ENCODE measurements at regions not wholly inside any gene's neighbourhood (a gene's known extent, or its start where the extent isn't known, plus 50 kb on each side); places are given as distances from the start of the nearest gene placed in this dataset.
"Not testable (repeated sequence)": the region's sequence is repeated elsewhere in the genome, so short reads cannot be mapped to it uniquely, and the experiment has no call there.

- Mint-ChIP-seq H3K36me3 (no peaks in the 10 kb centered on the region), H3K9me3 (no peaks in the 10 kb centered on the region), H3K4me3 (no peak overlapping the region), H3K4me1 (no peaks in the 10 kb centered on the region), H3K27ac (no peak overlapping the region)
- DNase-seq (ENCODE audit: low spot score in 2 of 2) (no peak), ATAC-seq (no peak)
Measured at GRCh38 chr5:36462295-36463021, 143.9 kb upstream of the SLC1A3 start.

DNA sequence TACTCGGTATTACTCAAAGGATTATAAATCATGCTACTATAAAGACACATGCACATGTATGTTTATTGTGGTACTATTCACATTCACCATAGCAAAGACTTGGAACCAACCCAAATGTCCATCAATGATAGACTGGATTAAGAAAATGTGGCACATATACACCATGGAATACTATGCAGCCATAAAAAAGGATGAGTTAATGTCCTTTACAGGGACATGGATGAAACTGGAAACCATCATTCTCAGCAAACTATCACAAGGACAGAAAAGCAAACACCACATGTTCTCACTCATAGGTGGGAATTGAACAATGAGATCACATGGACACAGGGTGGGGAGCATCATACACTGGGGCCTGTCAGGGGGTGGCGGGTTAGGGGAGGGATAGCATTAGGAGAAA is 130.5 kb upstream of the SLC1A3 start:
- H3K36me3 Mint-ChIP-seq, ATAC-seq, H3K9me3 Mint-ChIP-seq: not testable (repeated sequence)

DNA sequence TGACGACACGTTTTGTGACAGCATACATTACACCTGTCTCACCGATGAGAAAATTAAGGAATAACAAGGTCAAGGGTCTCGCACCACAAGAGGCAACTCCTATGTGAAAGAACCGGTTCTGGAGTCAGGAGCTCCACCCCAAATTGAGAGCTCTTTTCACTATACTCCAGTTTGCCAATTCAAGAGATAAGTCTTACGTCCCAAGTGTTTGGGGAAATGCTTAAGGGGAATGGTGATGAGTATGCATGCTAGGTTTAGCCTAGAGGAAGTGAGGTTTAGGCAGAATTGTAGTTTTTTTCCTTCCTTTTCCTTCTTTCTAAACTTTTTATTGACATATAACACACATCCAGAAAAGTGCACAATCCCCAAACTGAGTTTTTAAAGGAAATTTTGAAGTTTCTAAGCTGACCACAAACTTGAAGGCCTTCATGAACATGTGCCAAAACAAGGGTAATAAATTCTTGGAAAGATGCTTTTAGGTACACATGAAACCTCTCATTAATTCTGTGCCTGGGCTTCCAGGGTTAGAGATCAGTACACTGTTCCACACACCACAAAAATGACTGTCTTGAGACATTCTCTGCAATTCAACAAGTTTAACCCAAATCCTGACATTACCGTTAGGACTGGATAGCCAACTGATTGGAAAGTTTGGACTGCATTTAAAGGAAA is 127.6 kb upstream of the SLC1A3 start:
- Mint-ChIP-seq H3K36me3 (no peaks in the 10 kb centered on the region), H3K4me1 (no peaks in the 10 kb centered on the region), H3K27ac (no peak overlapping the region), H3K9me3 (peaks cover 3% of the 10 kb centered on the region), H3K4me3 (no peak overlapping the region)
- no peak for ATAC-seq
- no peak for DNase-seq (ENCODE audit: low spot score in 2 of 2)

More for the DNA sequence above, 130.5 kb upstream of the SLC1A3 start:
- H3K4me1 Mint-ChIP-seq; H3K4me3 Mint-ChIP-seq; DNase-seq (ENCODE audit: low spot score in 2 of 2); H3K27ac Mint-ChIP-seq: not testable (repeated sequence)

- no peak overlapping the region for H3K4me3 Mint-ChIP-seq
- peaks cover 3% of the 10 kb centered on the region for H3K9me3 Mint-ChIP-seq
- no peaks in the 10 kb centered on the region for H3K4me1 Mint-ChIP-seq
- no peak overlapping the region for H3K27ac Mint-ChIP-seq
- no peaks in the 10 kb centered on the region for H3K36me3 Mint-ChIP-seq
- no peak for ATAC-seq
- no peak for DNase-seq (ENCODE audit: low spot score in 2 of 2)
Measured at GRCh38 chr5:36481454-36482120, 124.8 kb upstream of the SLC1A3 start.

DNA sequence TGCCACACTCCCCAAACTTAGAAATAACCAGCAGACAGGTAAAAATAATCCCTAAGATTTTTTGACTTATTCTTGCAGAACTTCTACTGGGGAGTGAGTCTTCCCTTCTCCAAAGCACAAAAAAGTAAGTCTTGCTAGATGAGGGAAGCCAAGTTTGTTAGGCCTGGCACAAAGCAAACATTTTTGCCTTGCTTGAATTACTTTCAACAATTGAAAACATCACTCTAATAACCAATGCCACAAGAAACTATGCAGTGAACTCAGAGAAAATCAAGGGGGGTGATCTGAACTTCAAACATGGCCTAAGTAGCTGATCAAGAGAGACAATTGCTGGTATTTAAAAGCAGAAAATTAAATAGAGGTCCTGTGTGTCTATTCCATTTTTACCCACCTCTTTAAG is 123.6 kb upstream of the SLC1A3 start:
- no peak overlapping the region for H3K4me3 Mint-ChIP-seq
- H3K9me3 Mint-ChIP-seq, result peaks cover 3% of the 10 kb centered on the region
- H3K27ac Mint-ChIP-seq, result no peak overlapping the region
- no peaks in the 10 kb centered on the region for H3K4me1 Mint-ChIP-seq
- no peaks in the 10 kb centered on the region for H3K36me3 Mint-ChIP-seq
- ATAC-seq, result no peak
- no peak for DNase-seq (ENCODE audit: low spot score in 2 of 2)

DNA sequence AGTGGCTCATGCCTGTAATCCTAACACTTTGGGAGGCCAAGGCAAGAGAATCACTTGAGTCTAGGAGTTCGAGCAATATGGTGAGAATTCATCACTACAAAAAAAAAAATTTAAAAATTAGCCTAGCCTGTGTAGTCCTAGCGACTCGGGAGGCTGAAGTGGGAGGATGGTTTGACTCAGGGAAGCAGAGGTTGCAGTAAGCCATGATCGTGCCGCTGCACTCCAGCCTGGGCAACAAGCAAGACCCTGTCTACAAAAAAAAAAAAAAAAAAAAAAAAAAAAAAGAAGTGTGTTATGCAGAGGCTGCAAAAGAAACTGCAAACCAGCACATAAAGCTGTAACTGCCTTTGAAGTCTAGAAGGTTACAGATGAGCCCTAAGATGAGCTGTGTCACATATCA is 116.9 kb upstream of the SLC1A3 start:
- Mint-ChIP-seq H3K4me1 (no peaks in the 10 kb centered on the region), H3K36me3 (no peaks in the 10 kb centered on the region), H3K9me3 (no peaks in the 10 kb centered on the region), H3K4me3 (no peak overlapping the region), H3K27ac (no peak overlapping the region)
- ATAC-seq (no peak), DNase-seq (ENCODE audit: low spot score in 2 of 2) (no peak)

GRCh38 chr5:36491856-36492255 is 114.5 kb upstream of the SLC1A3 start:
- Mint-ChIP-seq H3K27ac (no peak overlapping the region), H3K9me3 (no peaks in the 10 kb centered on the region), H3K36me3 (no peaks in the 10 kb centered on the region), H3K4me3 (no peak overlapping the region), H3K4me1 (no peaks in the 10 kb centered on the region)
- ATAC-seq, result no peak
- DNase-seq (ENCODE audit: low spot score in 2 of 2), result no peak

- H3K9me3 Mint-ChIP-seq, result no peaks in the 10 kb centered on the region
- no peaks in the 10 kb centered on the region for H3K36me3 Mint-ChIP-seq
- H3K27ac Mint-ChIP-seq, result no peak overlapping the region
- no peak for DNase-seq (ENCODE audit: low spot score in 2 of 2)
- ATAC-seq, result no peak
- no peak overlapping the region for H3K4me3 Mint-ChIP-seq
- no peaks in the 10 kb centered on the region for H3K4me1 Mint-ChIP-seq
Measured at GRCh38 chr5:36492984-36493654, 113.3 kb upstream of the SLC1A3 start.

DNA sequence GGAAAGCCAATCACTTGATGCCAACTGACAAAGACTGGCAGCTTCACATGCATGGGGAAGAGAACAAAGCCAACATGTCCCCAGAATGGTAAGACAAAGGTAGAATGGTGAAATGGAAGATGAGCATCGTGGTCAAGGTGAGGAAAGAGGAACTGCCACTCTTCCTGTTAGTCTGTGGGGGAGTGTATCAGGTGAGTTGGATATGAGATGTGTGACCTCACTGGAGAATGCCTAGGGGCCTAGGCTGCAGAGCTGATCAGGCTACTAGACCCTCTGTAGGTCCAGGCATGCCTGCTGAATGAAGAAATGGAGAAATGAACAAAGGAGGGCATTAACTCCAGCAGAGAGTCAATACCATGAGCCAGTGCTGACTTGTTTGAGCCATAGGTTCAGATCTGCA is 112.4 kb upstream of the SLC1A3 start:
- ATAC-seq (no peak), DNase-seq (ENCODE audit: low spot score in 2 of 2) (no peak)
- no peak overlapping the region for H3K4me3 Mint-ChIP-seq
- no peaks in the 10 kb centered on the region for H3K9me3 Mint-ChIP-seq
- no peaks in the 10 kb centered on the region for H3K36me3 Mint-ChIP-seq
- no peak overlapping the region for H3K27ac Mint-ChIP-seq
- H3K4me1 Mint-ChIP-seq, result no peaks in the 10 kb centered on the region

- Mint-ChIP-seq H3K9me3 (no peaks in the 10 kb centered on the region), H3K4me3 (no peak overlapping the region), H3K4me1 (no peaks in the 10 kb centered on the region), H3K36me3 (no peaks in the 10 kb centered on the region), H3K27ac (no peak overlapping the region)
- no peak for DNase-seq (ENCODE audit: low spot score in 2 of 2)
- no peak for ATAC-seq
Measured at GRCh38 chr5:36494841-36495601, 111.4 kb upstream of the SLC1A3 start.

- no peak overlapping the region for H3K27ac Mint-ChIP-seq
- no peaks in the 10 kb centered on the region for H3K36me3 Mint-ChIP-seq
- DNase-seq (ENCODE audit: low spot score in 2 of 2), result no peak
- no peak for ATAC-seq
- no peaks in the 10 kb centered on the region for H3K4me1 Mint-ChIP-seq
- H3K4me3 Mint-ChIP-seq, result no peak overlapping the region
- H3K9me3 Mint-ChIP-seq, result no peaks in the 10 kb centered on the region
Measured at GRCh38 chr5:36495611-36496010, 110.8 kb upstream of the SLC1A3 start.

- H3K4me3 Mint-ChIP-seq, result no peak overlapping the region
- no peaks in the 10 kb centered on the region for H3K4me1 Mint-ChIP-seq
- H3K27ac Mint-ChIP-seq, result no peak overlapping the region
Measured at GRCh38 chr5:36496471-36496870, 109.9 kb upstream of the SLC1A3 start.

GRCh38 chr5:36502608-36503007 is 103.8 kb upstream of the SLC1A3 start:
- no peak for DNase-seq (ENCODE audit: low spot score in 2 of 2)

More at GRCh38 chr5:36496471-36496870, 109.9 kb upstream of the SLC1A3 start:
- DNase-seq (ENCODE audit: low spot score in 2 of 2) (no peak), ATAC-seq (no peak)
- Mint-ChIP-seq H3K9me3 (no peaks in the 10 kb centered on the region), H3K36me3 (no peaks in the 10 kb centered on the region)

DNA sequence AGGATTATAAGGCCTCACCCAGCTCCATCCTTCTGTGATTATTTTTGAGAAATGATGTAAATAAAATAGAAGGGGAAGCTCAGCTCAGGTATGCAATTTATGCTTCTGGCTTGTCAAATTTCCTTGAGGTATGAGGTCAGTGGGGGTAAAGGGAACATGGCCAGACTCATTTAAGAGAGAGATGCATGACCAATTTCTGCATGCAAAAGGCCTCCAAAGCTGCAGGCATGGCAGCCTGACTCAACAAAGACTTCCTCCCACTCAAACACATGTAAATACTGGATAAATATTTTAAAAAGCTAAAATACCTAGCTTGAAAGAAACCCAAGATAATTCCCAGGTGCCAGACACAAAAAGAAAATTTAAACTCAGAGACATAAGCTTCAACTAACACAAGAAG is 101.4 kb upstream of the SLC1A3 start:
- no peak overlapping the region for H3K27ac Mint-ChIP-seq
- no peaks in the 10 kb centered on the region for H3K36me3 Mint-ChIP-seq
- ATAC-seq (no peak), DNase-seq (ENCODE audit: low spot score in 2 of 2) (no peak)
- no peaks in the 10 kb centered on the region for H3K4me1 Mint-ChIP-seq
- no peaks in the 10 kb centered on the region for H3K9me3 Mint-ChIP-seq
- no peak overlapping the region for H3K4me3 Mint-ChIP-seq

More at GRCh38 chr5:36502608-36503007, 103.8 kb upstream of the SLC1A3 start:
- Mint-ChIP-seq H3K36me3 (no peaks in the 10 kb centered on the region), H3K4me3 (no peak overlapping the region), H3K27ac (no peak overlapping the region), H3K4me1 (no peaks in the 10 kb centered on the region), H3K9me3 (no peaks in the 10 kb centered on the region)
- no peak for ATAC-seq
